Esophagus muscularis mucosa (tissue), 4 donors: ENCODE measurements at regions not wholly inside any gene's neighbourhood (a gene's known extent, or its start where the extent isn't known, plus 50 kb on each side); places are given as distances from the start of the nearest gene placed in this dataset.

Experiments
- DNase-seq: peaks from one replicate; pipeline ENCODE4 v3.0.0-alpha.2; 2017; ENCODE audit errors: extremely low spot score
- H3K27ac ChIP-seq, 4 donors: fragments of 200-600 bp; sonication (generic); replicated peaks in 1 of 4; 1 replicate in 3 of 4; 2 replicates in 1 of 4; pipeline ENCODE4 v1.5.1; 2016 to 2019; ENCODE audit warnings: mild to moderate bottlenecking in 1 of 4
- H3K27me3 ChIP-seq, 4 donors: fragments of 200-600 bp; sonication (generic); one replicate each; pipeline versions ENCODE4 v1.5.1 to v1.6.0; 2016 to 2019
- H3K36me3 ChIP-seq, 4 donors: fragments of 200-600 bp; sonication (generic); one replicate each; pipeline ENCODE4 v1.5.1; 2016 to 2019
- H3K4me1 ChIP-seq, 4 donors: fragments of 200-600 bp; sonication (generic); one replicate each; pipeline ENCODE4 v1.5.1; 2016 to 2019
- H3K4me3 ChIP-seq, 4 donors: fragments of 200-600 bp; sonication (generic); 1 replicate in 2 of 4; 2 replicates in 2 of 4; pipeline ENCODE4 v1.5.1; 2016 to 2019; ENCODE audit warnings: mild to moderate bottlenecking in 4 of 4, moderate library complexity in 1 of 4
- H3K9me3 ChIP-seq, 4 donors: fragments of 200-600 bp; sonication (generic); 1 replicate in 3 of 4; 2 replicates in 1 of 4; pipeline ENCODE4 v1.5.1; 2016 to 2019
- EP300 ChIP-seq: sonication (generic); formaldehyde crosslinking; IDR thresholded peaks from one replicate; pipeline ENCODE4 v1.6.1; 2017; ENCODE audit warnings: antibody characterized with exemption
- POLR2A ChIP-seq: fragments of 450-650 bp; IDR thresholded peaks from one replicate; pipeline ENCODE4 v1.6.1; 2017; ENCODE audit warnings: antibody characterized with exemption, moderate library complexity, mild to moderate bottlenecking, low read depth
- POLR2AphosphoS5 ChIP-seq, 2 donors: sonication (generic); formaldehyde crosslinking; IDR thresholded peaks; one replicate each; pipeline ENCODE4 v1.6.1; 2017; ENCODE audit warnings: antibody characterized with exemption in 2 of 2
- WGBS: methylation state at CpG from one replicate; pipeline ENCODE4 v1.1.5; 2018; 5-methylcytosine and 5-hydroxymethylcytosine counted together
- intact Hi-C: fragments of 100-400 bp; cut with DNase I; formaldehyde crosslinking; loops from one replicate; pipeline ENCODE4 v1.15.1; 2023
- TF ChIP-seq, protein P1 (sequence below), 3 experiments: fragments of 200-600 bp in 2 of 3; fragments of 450-650 bp in 1 of 3; sonication (generic) in 2 of 3; IDR thresholded peaks; one replicate each; pipeline ENCODE4 v1.5.1; 2017 to 2019; ENCODE audit warnings: antibody characterized with exemption in 3 of 3, mild to moderate bottlenecking in 2 of 3, moderate library complexity in 1 of 3

DNA sequence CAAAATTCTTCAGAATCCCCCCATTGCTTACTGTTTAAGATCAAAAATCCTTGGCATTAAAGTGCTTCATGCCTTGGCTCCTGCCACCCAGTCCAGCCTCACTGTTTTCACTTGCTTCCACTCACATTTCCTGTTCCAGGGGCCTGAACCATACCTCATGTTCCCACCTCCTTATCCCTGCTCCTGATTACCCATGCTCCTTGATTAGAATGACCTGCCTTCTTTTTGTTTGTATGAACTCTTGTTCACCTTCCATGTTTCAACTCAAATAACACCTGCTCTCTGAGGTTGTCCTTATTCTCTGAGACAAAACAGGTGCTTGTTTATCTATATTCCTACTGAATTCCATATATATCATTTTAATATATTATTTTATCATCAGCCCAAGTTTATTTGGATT is 77.1 kb upstream of the VSTM2A start:
- no peak overlapping the region for H3K27ac ChIP-seq
- H3K27me3 ChIP-seq: no peaks in the 10 kb centered on the region
- TF ChIP-seq POLR2AphosphoS5 (IDR thresholded peaks at IDR 0.05) (no peak), POLR2A (no peak)
- TF ChIP-seq, protein P1, sequence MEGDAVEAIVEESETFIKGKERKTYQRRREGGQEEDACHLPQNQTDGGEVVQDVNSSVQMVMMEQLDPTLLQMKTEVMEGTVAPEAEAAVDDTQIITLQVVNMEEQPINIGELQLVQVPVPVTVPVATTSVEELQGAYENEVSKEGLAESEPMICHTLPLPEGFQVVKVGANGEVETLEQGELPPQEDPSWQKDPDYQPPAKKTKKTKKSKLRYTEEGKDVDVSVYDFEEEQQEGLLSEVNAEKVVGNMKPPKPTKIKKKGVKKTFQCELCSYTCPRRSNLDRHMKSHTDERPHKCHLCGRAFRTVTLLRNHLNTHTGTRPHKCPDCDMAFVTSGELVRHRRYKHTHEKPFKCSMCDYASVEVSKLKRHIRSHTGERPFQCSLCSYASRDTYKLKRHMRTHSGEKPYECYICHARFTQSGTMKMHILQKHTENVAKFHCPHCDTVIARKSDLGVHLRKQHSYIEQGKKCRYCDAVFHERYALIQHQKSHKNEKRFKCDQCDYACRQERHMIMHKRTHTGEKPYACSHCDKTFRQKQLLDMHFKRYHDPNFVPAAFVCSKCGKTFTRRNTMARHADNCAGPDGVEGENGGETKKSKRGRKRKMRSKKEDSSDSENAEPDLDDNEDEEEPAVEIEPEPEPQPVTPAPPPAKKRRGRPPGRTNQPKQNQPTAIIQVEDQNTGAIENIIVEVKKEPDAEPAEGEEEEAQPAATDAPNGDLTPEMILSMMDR (IDR thresholded peaks at IDR 0.05): no peak
- no peak for DNase-seq
- no peaks in the 10 kb centered on the region for H3K9me3 ChIP-seq
- no peaks in the 10 kb centered on the region for H3K4me1 ChIP-seq
- intact Hi-C loops: no loop called here
- H3K4me3 ChIP-seq: no peak overlapping the region
- H3K36me3 ChIP-seq: no peaks in the 10 kb centered on the region

DNA sequence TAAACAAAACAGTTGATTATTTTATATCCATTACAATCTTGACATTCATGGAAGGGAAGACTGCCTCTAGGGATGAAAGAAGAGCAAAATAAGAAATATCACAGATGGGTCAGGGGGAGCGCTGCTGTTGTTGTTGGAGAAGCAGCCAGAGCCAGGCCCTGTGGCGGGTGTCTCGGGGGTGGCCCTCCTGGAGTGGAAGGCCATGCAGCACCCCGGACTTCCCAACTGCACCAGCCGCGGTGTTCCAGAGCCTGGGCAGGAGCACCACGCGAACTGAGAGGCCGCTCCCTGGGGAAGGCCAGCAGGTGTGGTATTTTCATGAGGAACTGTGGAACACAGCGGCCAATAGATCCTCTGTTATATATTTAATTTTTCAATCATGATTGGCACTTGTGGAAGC is 72.4 kb upstream of the VSTM2A start:
- H3K9me3 ChIP-seq: no peaks in the 10 kb centered on the region
- no peaks in the 10 kb centered on the region for H3K27me3 ChIP-seq
- intact Hi-C loops: no loop called here
- no peak overlapping the region for H3K27ac ChIP-seq
- no peak overlapping the region for H3K4me3 ChIP-seq
- TF ChIP-seq POLR2A: no peak
- TF ChIP-seq, protein P1 (IDR thresholded peaks at IDR 0.05): no peak
- H3K4me1 ChIP-seq: no peaks in the 10 kb centered on the region
- DNase-seq: no peak
- no peaks in the 10 kb centered on the region for H3K36me3 ChIP-seq
- 88% methylated on average over 10 of the region's 10 CpGs for WGBS

DNA sequence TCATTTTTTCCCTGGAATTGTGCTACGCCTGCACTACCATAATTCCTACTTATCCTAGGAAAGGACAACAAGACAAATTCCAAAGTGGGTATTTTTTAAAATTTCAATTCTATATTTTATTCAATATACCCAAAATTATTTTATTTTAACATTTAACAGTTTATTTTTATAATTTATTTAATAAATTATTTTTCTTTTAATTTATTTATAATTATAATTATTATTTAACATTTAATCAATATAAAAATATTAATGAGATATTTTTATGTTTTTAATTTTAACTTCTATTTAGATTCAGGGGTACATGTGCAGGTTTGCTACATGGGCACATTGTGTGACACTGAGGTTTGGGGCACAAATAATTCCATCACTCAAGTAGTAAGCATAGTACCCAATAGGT is 65.6 kb upstream of the VSTM2A start:
- Histone ChIP-seq H3K4me1 (no peaks in the 10 kb centered on the region), H3K4me3 (no peak overlapping the region), H3K27ac (no peak overlapping the region), H3K36me3 (no peaks in the 10 kb centered on the region), H3K9me3 (no peaks in the 10 kb centered on the region), H3K27me3 (no peaks in the 10 kb centered on the region)
- 97% methylated on average over 1 of the region's 1 CpG for WGBS
- DNase-seq: no peak
- intact Hi-C loops: no loop called here
- TF ChIP-seq POLR2A: no peak
- TF ChIP-seq, protein P1 (IDR thresholded peaks at IDR 0.05): no peak
- TF ChIP-seq POLR2AphosphoS5 (IDR thresholded peaks at IDR 0.05): no peak
- TF ChIP-seq EP300: no peak

DNA sequence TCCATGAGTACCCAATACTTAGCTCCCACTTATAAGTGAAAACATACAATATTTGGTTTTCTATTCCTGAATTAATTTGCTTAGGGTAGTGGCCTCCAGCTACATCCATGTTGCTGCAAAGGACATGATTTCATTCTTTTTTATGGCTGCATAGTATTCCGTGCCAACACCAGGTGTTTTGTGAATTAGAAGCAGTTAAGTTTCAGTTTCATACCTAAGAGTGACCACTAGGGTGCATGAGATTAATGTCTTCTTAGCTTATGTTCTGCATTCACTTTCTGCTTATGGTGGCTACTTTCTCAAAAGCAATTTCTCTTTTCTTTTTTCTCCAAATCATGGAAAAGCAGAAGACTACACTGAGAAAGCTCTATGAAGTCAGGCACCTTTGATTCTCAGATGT is 65.1 kb upstream of the VSTM2A start:
- no peak for DNase-seq
- H3K4me3 ChIP-seq: no peak overlapping the region
- H3K27me3 ChIP-seq: no peaks in the 10 kb centered on the region
- TF ChIP-seq POLR2A (no peak), EP300 (no peak), POLR2AphosphoS5 (IDR thresholded peaks at IDR 0.05) (no peak)
- TF ChIP-seq, protein P1 (IDR thresholded peaks at IDR 0.05): no peak
- H3K36me3 ChIP-seq: no peaks in the 10 kb centered on the region
- no peaks in the 10 kb centered on the region for H3K9me3 ChIP-seq
- H3K4me1 ChIP-seq: no peaks in the 10 kb centered on the region
- WGBS: 95% methylated on average over 1 of the region's 1 CpG
- intact Hi-C loops: no loop called here
- H3K27ac ChIP-seq: no peak overlapping the region

DNA sequence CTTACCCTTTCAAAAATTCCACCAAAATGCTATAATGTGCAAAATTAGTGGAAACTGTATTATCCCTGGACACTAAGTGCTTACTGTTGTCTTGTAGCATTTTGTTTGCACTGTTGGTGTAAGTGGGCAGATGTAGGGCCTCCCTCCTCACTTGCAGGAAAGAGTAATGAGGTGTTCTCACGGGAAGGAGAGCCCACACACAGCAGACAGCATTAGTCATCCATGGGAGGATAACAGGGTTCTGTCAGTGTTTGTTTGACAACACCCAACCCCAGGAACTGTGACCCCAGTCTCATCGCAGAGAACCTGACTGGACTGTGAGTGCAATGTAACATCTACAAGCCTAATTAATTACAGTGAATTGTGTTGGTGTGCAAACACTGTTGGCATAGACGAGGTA is 58.7 kb upstream of the VSTM2A start:
- no peaks in the 10 kb centered on the region for H3K4me1 ChIP-seq
- WGBS: 19% methylated on average over 2 of the region's 3 CpGs
- no peaks in the 10 kb centered on the region for H3K36me3 ChIP-seq
- no peaks in the 10 kb centered on the region for H3K27me3 ChIP-seq
- intact Hi-C loops: no loop called here
- no peak overlapping the region for H3K27ac ChIP-seq
- TF ChIP-seq POLR2AphosphoS5 (IDR thresholded peaks at IDR 0.05): no peak
- no peak for TF ChIP-seq POLR2A
- no peak overlapping the region for H3K4me3 ChIP-seq
- no peak for DNase-seq
- H3K9me3 ChIP-seq: no peaks in the 10 kb centered on the region
